Brain microvascular endothelial cell (primary cell): ENCODE measurements at regions not wholly inside any gene's neighbourhood (a gene's known extent, or its start where the extent isn't known, plus 50 kb on each side); places are given as distances from the start of the nearest gene placed in this dataset.
"Not testable (repeated sequence)": the region's sequence is repeated elsewhere in the genome, so short reads cannot be mapped to it uniquely, and the experiment has no call there.

Experiments
- DNase-seq: peaks from one replicate; pipeline ENCODE4 v3.0.0-alpha.2; 2020
- H3K27ac ChIP-seq: fragments of 250-450 bp; sonication (Bioruptor Pico); 2 replicates; pipeline ENCODE4 v1.5.1; 2020; ENCODE audit warnings: mild to moderate bottlenecking, moderate library complexity
- H3K27me3 ChIP-seq: fragments of 250-450 bp; sonication (Bioruptor Pico); replicated peaks from 2 replicates; pipeline ENCODE4 v1.5.1; 2020; ENCODE audit warnings: mild to moderate bottlenecking
- H3K36me3 ChIP-seq: fragments of 250-450 bp; sonication (Bioruptor Pico); replicated peaks from 2 replicates; pipeline ENCODE4 v1.5.1; 2020; ENCODE audit warnings: mild to moderate bottlenecking
- H3K4me3 ChIP-seq: 2 replicates; pipeline ENCODE4 v1.5.1; 2011; ENCODE audit warnings: low read depth, mild to moderate bottlenecking, control low read depth, low read length, moderate library complexity
- CTCF ChIP-seq: IDR thresholded peaks from 2 replicates; pipeline ENCODE4 v1.5.1; 2011; ENCODE audit warnings: low read depth, mild to moderate bottlenecking, moderate library complexity, low read length, control low read depth, inconsistent platforms; ENCODE audit errors: missing control alignments
- in situ Hi-C: cut with HindIII; loops from 2 replicates; pipeline ENCODE4 v1.10.0; 2017; ENCODE audit warnings: low sequenced_read_pairs, low pct_ligation_motif_present

GRCh38 chr5:99179206-99179605 lies 250.4 kb upstream of the CHD1 start:
- Histone ChIP-seq H3K4me3 (no peak overlapping the region), H3K36me3 (no peaks in the 10 kb centered on the region), H3K27me3 (no peaks in the 10 kb centered on the region), H3K27ac (no peak overlapping the region)
- no peak for DNase-seq
- TF ChIP-seq CTCF = no peak
- in situ Hi-C loops = no loop called here

GRCh38 chr5:99177796-99178195 lies 249.0 kb upstream of the CHD1 start:
- DNase-seq = no peak
- TF ChIP-seq CTCF = no peak
- Histone ChIP-seq H3K27me3 (no peaks in the 10 kb centered on the region), H3K27ac (no peak overlapping the region), H3K36me3 (no peaks in the 10 kb centered on the region), H3K4me3 (no peak overlapping the region)
- in situ Hi-C loops = no loop called here

- Histone ChIP-seq H3K27ac (no peak overlapping the region), H3K36me3 (no peaks in the 10 kb centered on the region)
- TF ChIP-seq CTCF = no peak
Measured at GRCh38 chr5:99176186-99176585, 247.4 kb upstream of the CHD1 start.

GRCh38 chr5:99169309-99169708 lies 240.5 kb upstream of the CHD1 start:
- in situ Hi-C loops = no loop called here

More at GRCh38 chr5:99176186-99176585, 247.4 kb upstream of the CHD1 start:
- in situ Hi-C loops = no loop called here
- Histone ChIP-seq H3K4me3 (no peak overlapping the region), H3K27me3 (no peaks in the 10 kb centered on the region)
- DNase-seq = no peak

GRCh38 chr5:99161538-99161937 lies 232.7 kb upstream of the CHD1 start:
- H3K27me3 ChIP-seq, H3K36me3 ChIP-seq, DNase-seq, H3K4me3 ChIP-seq, in situ Hi-C loops, H3K27ac ChIP-seq: not testable (repeated sequence)

More at GRCh38 chr5:99169309-99169708, 240.5 kb upstream of the CHD1 start:
- Histone ChIP-seq H3K36me3 (no peaks in the 10 kb centered on the region), H3K27ac (no peak overlapping the region), H3K27me3 (no peaks in the 10 kb centered on the region), H3K4me3 (no peak overlapping the region)
- no peak for DNase-seq
- TF ChIP-seq CTCF = peak; percentile 20

- in situ Hi-C loops = no loop called here
- Histone ChIP-seq H3K27me3 (no peaks in the 10 kb centered on the region), H3K4me3 (no peak overlapping the region), H3K36me3 (no peaks in the 10 kb centered on the region), H3K27ac (no peak overlapping the region)
- no peak for DNase-seq
- no peak for TF ChIP-seq CTCF
Measured at GRCh38 chr5:99156688-99157087, 227.9 kb upstream of the CHD1 start.

- H3K4me3 ChIP-seq, in situ Hi-C loops, H3K27ac ChIP-seq, DNase-seq, H3K36me3 ChIP-seq, H3K27me3 ChIP-seq: not testable (repeated sequence)
Measured at GRCh38 chr5:99143283-99143795, 214.5 kb upstream of the CHD1 start.
